ENCODE measurements at regions not wholly inside any gene's neighbourhood (a gene's known extent, or its start where the extent isn't known, plus 50 kb on each side); places are given as distances from the start of the nearest gene placed in this dataset.

- Histone ChIP-seq H3K4me3 (ENCODE audit: low read length in 3 of 3) (no peak overlapping the region), H3K36me3 (ENCODE audit: control insufficient read depth in 2 of 3, insufficient read depth in 3 of 3, low read length in 3 of 3) (no peaks in the 10 kb centered on the region), H3K9me3 (ENCODE audit: control insufficient read depth in 2 of 3, insufficient read depth in 1 of 3, low read length in 3 of 3) (no peaks in the 10 kb centered on the region), H3K4me1 (ENCODE audit: control insufficient read depth in 2 of 3, insufficient read depth in 2 of 3, low read depth in 1 of 3, low read length in 3 of 3) (no peaks in the 10 kb centered on the region), H3K27ac (ENCODE audit: low read depth in 2 of 2, low read length in 2 of 2) (no peak overlapping the region), H3K9ac (ENCODE audit: low read length in 3 of 3) (no peak overlapping the region), H3K27me3 (ENCODE audit: control insufficient read depth, insufficient read depth, low read length) (no peaks in the 10 kb centered on the region)
- intact Hi-C loops (cut with DNase I), result no loop called here
- TF ChIP-seq CTCF (IDR thresholded peaks at IDR 0.05; ENCODE audit: borderline replicate concordance, extremely low read depth, insufficient read depth), result no peak
- FAIRE-seq (no peak), DNase-seq (no peak)
Observed at GRCh38 chr20:60926831-60927230, 325.2 kb upstream of the CDH4 start.

DNA sequence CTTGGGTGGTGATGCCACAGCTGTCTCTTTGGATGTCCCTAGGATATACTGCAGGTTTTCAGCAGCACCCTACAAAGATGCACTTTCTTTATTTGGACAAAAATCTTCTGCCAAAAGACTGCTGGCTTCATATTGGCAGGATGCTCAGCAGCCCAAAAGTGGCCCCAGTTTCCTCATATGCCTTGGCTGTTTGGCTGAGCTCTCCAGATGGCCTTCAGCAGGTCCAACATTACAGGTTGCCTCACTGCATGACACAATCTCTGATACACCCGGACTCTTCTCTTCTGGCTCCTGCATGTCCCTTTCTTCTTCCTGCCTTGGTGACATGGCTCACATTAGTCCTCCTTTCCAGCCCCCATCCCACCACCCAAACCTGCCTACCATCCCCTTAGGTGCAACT, 323.7 kb upstream of the CDH4 start:
- H3K4me1 ChIP-seq (ENCODE audit: control insufficient read depth in 2 of 3, insufficient read depth in 2 of 3, low read depth in 1 of 3, low read length in 3 of 3), result no peaks in the 10 kb centered on the region
- no peaks in the 10 kb centered on the region for H3K9me3 ChIP-seq (ENCODE audit: control insufficient read depth in 2 of 3, insufficient read depth in 1 of 3, low read length in 3 of 3)
- intact Hi-C loops (cut with DNase I), result no loop called here
- H3K27ac ChIP-seq (ENCODE audit: low read depth in 2 of 2, low read length in 2 of 2), result no peak overlapping the region
- no peak overlapping the region for H3K9ac ChIP-seq (ENCODE audit: low read length in 3 of 3)
- no peaks in the 10 kb centered on the region for H3K36me3 ChIP-seq (ENCODE audit: control insufficient read depth in 2 of 3, insufficient read depth in 3 of 3, low read length in 3 of 3)
- no peaks in the 10 kb centered on the region for H3K27me3 ChIP-seq (ENCODE audit: control insufficient read depth, insufficient read depth, low read length)
- DNase-seq (no peak), FAIRE-seq (no peak)
- H3K4me3 ChIP-seq (ENCODE audit: low read length in 3 of 3), result no peak overlapping the region
- no peak for TF ChIP-seq CTCF (IDR thresholded peaks at IDR 0.05; ENCODE audit: borderline replicate concordance, extremely low read depth, insufficient read depth)

- no peak overlapping the region for H3K4me3 ChIP-seq (ENCODE audit: low read length in 3 of 3)
- H3K27ac ChIP-seq (ENCODE audit: low read depth in 2 of 2, low read length in 2 of 2), result no peak overlapping the region
- DNase-seq, result no peak
- H3K27me3 ChIP-seq (ENCODE audit: control insufficient read depth, insufficient read depth, low read length), result no peaks in the 10 kb centered on the region
- no peak for FAIRE-seq
- no peak for TF ChIP-seq CTCF (IDR thresholded peaks at IDR 0.05; ENCODE audit: borderline replicate concordance, extremely low read depth, insufficient read depth)
- intact Hi-C loops (cut with DNase I), result no loop called here
- no peak overlapping the region for H3K9ac ChIP-seq (ENCODE audit: low read length in 3 of 3)
- H3K36me3 ChIP-seq (ENCODE audit: control insufficient read depth in 2 of 3, insufficient read depth in 3 of 3, low read length in 3 of 3), result no peaks in the 10 kb centered on the region
- no peaks in the 10 kb centered on the region for H3K9me3 ChIP-seq (ENCODE audit: control insufficient read depth in 2 of 3, insufficient read depth in 1 of 3, low read length in 3 of 3)
- H3K4me1 ChIP-seq (ENCODE audit: control insufficient read depth in 2 of 3, insufficient read depth in 2 of 3, low read depth in 1 of 3, low read length in 3 of 3), result no peaks in the 10 kb centered on the region
Observed at GRCh38 chr20:60930023-60930790, 321.9 kb upstream of the CDH4 start.

GRCh38 chr20:60931696-60932095, 320.4 kb upstream of the CDH4 start:
- Histone ChIP-seq H3K36me3 (ENCODE audit: control insufficient read depth in 2 of 3, insufficient read depth in 3 of 3, low read length in 3 of 3) (no peaks in the 10 kb centered on the region), H3K27ac (ENCODE audit: low read depth in 2 of 2, low read length in 2 of 2) (no peak overlapping the region), H3K4me1 (ENCODE audit: control insufficient read depth in 2 of 3, insufficient read depth in 2 of 3, low read depth in 1 of 3, low read length in 3 of 3) (no peaks in the 10 kb centered on the region), H3K9ac (ENCODE audit: low read length in 3 of 3) (no peak overlapping the region), H3K4me3 (ENCODE audit: low read length in 3 of 3) (no peak overlapping the region), H3K9me3 (ENCODE audit: control insufficient read depth in 2 of 3, insufficient read depth in 1 of 3, low read length in 3 of 3) (no peaks in the 10 kb centered on the region), H3K27me3 (ENCODE audit: control insufficient read depth, insufficient read depth, low read length) (no peaks in the 10 kb centered on the region)
- no peak for TF ChIP-seq CTCF (IDR thresholded peaks at IDR 0.05; ENCODE audit: borderline replicate concordance, extremely low read depth, insufficient read depth)
- intact Hi-C loops (cut with DNase I), result no loop called here
- no peak for FAIRE-seq
- DNase-seq, result no peak

Data from kidney (tissue), 13 donors.